Vagina (tissue), 2 donors: ENCODE measurements at regions not wholly inside any gene's neighbourhood (a gene's known extent, or its start where the extent isn't known, plus 50 kb on each side); places are given as distances from the start of the nearest gene placed in this dataset.

Experiments used
- POLR2A ChIP-seq, 2 donors: fragments of 450-650 bp; IDR thresholded peaks; one replicate each; pipeline ENCODE4 v1.6.1; 2017; ENCODE audit warnings: antibody characterized with exemption in 2 of 2, mild to moderate bottlenecking in 2 of 2, moderate library complexity in 2 of 2
- POLR2AphosphoS5 ChIP-seq, 2 donors: sonication (generic); formaldehyde crosslinking; IDR thresholded peaks; one replicate each; pipeline ENCODE4 v1.9.0; 2017; ENCODE audit warnings: antibody characterized with exemption in 2 of 2, mild to moderate bottlenecking in 2 of 2, low read depth in 1 of 2; ENCODE audit not compliant: insufficient read depth in 1 of 2
- TF ChIP-seq, protein P1 (sequence below), 3 experiments: fragments of 450-650 bp in 2 of 3; fragments of 200-600 bp in 1 of 3; sonication (generic) in 1 of 3; IDR thresholded peaks; one replicate each; pipeline ENCODE4 v1.5.1; 2017 to 2019; ENCODE audit warnings: antibody characterized with exemption in 3 of 3, mild to moderate bottlenecking in 2 of 3, moderate library complexity in 2 of 3

GRCh38 chr13:56903710-56904282, 236.9 kb upstream of the PRR20A start:
- TF ChIP-seq POLR2AphosphoS5 (IDR thresholded peaks at IDR 0.05; ENCODE audit: insufficient read depth in 1 of 2, low read depth in 1 of 2), result no peak
- TF ChIP-seq, protein P1, sequence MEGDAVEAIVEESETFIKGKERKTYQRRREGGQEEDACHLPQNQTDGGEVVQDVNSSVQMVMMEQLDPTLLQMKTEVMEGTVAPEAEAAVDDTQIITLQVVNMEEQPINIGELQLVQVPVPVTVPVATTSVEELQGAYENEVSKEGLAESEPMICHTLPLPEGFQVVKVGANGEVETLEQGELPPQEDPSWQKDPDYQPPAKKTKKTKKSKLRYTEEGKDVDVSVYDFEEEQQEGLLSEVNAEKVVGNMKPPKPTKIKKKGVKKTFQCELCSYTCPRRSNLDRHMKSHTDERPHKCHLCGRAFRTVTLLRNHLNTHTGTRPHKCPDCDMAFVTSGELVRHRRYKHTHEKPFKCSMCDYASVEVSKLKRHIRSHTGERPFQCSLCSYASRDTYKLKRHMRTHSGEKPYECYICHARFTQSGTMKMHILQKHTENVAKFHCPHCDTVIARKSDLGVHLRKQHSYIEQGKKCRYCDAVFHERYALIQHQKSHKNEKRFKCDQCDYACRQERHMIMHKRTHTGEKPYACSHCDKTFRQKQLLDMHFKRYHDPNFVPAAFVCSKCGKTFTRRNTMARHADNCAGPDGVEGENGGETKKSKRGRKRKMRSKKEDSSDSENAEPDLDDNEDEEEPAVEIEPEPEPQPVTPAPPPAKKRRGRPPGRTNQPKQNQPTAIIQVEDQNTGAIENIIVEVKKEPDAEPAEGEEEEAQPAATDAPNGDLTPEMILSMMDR (IDR thresholded peaks at IDR 0.05), result no peak
- no peak for TF ChIP-seq POLR2A (IDR thresholded peaks at IDR 0.05)
